PFSK-1 (cell line): ENCODE measurements at regions not wholly inside any gene's neighbourhood (a gene's known extent, or its start where the extent isn't known, plus 50 kb on each side); places are given as distances from the start of the nearest gene placed in this dataset.

Source experiments
- FOXP2 ChIP-seq: optimal IDR thresholded peaks from 2 replicates; pipeline ENCODE3; 2011; ENCODE audit warnings: borderline replicate concordance, control low read depth, inconsistent platforms; ENCODE audit not compliant: insufficient read depth; ENCODE audit errors: extremely low read length, extremely low read depth
- POLR2AphosphoS5 ChIP-seq: IDR thresholded peaks from 2 replicates; pipeline ENCODE4 v1.6.1; 2012; ENCODE audit warnings: low read depth, mild to moderate bottlenecking, control low read depth, low read length, moderate library complexity
- SIN3A ChIP-seq: IDR thresholded peaks from 2 replicates; pipeline ENCODE4 v1.6.1; 2012; ENCODE audit warnings: mild to moderate bottlenecking, low read length, moderate library complexity, borderline replicate concordance; ENCODE audit not compliant: insufficient read depth
- TAF1 ChIP-seq: IDR thresholded peaks from 2 replicates; pipeline ENCODE4 v1.6.1; 2012; ENCODE audit warnings: low read length, control low read depth, borderline replicate concordance; ENCODE audit not compliant: insufficient read depth
- TF ChIP-seq, protein P1 (sequence below), 2 experiments: IDR thresholded peaks; 2 replicates each; pipeline versions ENCODE4 v1.6.1 to v1.8.0; 2011 to 2012; ENCODE audit warnings: low read depth in 2 of 2, low read length in 2 of 2, control low read depth in 1 of 2, inconsistent platforms in 1 of 2, mild to moderate bottlenecking in 1 of 2, moderate library complexity in 1 of 2; ENCODE audit not compliant: insufficient read depth in 1 of 2

DNA sequence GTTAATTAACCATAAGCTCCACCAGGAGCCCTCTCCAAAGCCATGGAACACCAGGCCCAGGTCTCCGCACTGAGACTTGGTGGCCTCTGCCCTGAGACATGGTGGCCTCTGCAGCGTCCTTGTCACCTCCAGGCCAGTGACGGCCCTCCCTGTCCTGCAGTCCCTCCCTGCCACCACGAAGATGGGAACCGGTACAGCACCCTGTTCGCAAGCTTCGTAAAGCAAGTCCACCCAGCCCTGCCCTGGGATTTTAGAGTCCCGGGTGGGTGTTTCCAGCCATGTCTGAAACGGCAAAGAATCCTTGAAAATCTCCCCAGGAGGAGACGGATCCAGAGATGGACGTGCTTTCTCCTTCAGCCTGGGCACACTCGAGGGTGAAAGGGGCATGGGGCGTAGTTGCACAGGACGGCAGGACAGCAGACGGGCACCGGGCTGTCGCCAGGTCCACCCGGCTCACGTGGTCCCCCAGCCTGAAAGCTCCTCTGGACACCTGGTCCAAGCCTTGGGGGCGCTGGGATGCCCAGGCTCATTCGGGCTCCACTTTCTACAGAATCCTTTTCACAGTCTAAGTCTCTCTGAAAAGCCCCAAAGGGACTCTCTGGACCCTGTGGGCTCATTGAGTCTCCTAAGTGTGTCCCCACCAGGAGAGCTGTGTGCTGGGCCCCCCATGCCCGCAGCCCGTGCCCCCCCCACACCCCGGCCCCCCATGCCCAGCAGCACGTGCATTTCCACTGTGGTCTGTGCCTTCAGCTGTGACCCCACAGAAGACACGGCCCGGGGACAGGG is 456.2 kb downstream of the BRD1 start:
- TF ChIP-seq, protein P1, sequence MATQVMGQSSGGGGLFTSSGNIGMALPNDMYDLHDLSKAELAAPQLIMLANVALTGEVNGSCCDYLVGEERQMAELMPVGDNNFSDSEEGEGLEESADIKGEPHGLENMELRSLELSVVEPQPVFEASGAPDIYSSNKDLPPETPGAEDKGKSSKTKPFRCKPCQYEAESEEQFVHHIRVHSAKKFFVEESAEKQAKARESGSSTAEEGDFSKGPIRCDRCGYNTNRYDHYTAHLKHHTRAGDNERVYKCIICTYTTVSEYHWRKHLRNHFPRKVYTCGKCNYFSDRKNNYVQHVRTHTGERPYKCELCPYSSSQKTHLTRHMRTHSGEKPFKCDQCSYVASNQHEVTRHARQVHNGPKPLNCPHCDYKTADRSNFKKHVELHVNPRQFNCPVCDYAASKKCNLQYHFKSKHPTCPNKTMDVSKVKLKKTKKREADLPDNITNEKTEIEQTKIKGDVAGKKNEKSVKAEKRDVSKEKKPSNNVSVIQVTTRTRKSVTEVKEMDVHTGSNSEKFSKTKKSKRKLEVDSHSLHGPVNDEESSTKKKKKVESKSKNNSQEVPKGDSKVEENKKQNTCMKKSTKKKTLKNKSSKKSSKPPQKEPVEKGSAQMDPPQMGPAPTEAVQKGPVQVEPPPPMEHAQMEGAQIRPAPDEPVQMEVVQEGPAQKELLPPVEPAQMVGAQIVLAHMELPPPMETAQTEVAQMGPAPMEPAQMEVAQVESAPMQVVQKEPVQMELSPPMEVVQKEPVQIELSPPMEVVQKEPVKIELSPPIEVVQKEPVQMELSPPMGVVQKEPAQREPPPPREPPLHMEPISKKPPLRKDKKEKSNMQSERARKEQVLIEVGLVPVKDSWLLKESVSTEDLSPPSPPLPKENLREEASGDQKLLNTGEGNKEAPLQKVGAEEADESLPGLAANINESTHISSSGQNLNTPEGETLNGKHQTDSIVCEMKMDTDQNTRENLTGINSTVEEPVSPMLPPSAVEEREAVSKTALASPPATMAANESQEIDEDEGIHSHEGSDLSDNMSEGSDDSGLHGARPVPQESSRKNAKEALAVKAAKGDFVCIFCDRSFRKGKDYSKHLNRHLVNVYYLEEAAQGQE (IDR thresholded peaks at IDR 0.05; ENCODE audit: insufficient read depth in 1 of 2, low read depth in 2 of 2, low read length in 2 of 2) = no peak
- TF ChIP-seq SIN3A (no peak), POLR2AphosphoS5 (no peak), FOXP2 (no peak), TAF1 (no peak)

- no peak for TF ChIP-seq SIN3A
- no peak for TF ChIP-seq POLR2AphosphoS5
- TF ChIP-seq, protein P1 (IDR thresholded peaks at IDR 0.05; ENCODE audit: insufficient read depth in 1 of 2, low read depth in 2 of 2, low read length in 2 of 2) = no peak
- TF ChIP-seq TAF1 = no peak
- no peak for TF ChIP-seq FOXP2
Measured at GRCh38 chr22:49370627-49371301, 456.9 kb downstream of the BRD1 start.

DNA sequence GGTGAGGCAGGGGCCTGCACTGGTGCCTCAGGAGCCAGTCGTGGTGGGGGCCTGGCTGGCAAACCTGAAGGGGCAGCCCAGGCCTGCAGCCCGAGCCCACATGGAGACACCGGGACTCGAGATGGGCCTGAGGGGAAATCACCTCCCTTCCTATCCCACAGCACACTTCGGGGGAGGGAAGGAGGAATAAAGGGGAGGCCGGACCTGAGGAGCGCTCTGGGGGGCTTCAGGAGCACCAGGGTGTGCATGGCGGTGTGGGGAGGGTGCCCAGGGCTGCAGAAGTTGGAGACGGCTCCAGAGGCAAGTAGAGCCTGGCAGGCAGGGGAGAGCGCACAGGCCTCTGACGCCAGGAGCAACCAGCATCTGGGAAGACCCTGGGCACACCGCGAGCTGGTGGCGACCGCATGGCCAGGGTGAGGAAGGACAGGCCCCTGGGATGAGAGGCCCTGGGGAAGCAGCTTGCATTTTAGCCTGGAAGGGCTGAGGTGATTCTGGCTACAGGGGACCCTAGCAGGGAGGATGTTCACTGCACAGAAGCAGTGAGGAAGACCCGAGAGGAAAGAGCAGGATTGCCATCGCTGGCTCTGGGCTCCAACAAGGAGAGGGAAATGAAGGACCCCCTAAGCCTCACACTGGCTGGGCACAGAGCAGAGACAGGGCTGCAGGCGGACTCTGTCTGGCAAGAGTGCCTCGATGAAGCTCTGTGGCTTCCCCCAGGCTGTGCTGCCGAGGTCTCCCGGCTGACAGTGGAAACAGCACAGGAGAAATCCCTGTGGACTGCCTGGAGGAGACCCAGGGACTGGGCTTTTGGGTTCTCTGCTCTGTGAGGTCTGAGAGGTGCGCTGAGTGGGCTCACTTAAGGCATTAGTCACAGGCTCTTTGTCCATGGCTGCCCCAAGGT is 457.7 kb downstream of the BRD1 start:
- TF ChIP-seq TAF1 (no peak), FOXP2 (no peak), POLR2AphosphoS5 (no peak), SIN3A (no peak)
- TF ChIP-seq, protein P1 (IDR thresholded peaks at IDR 0.05; ENCODE audit: insufficient read depth in 1 of 2, low read depth in 2 of 2, low read length in 2 of 2) = no peak

DNA sequence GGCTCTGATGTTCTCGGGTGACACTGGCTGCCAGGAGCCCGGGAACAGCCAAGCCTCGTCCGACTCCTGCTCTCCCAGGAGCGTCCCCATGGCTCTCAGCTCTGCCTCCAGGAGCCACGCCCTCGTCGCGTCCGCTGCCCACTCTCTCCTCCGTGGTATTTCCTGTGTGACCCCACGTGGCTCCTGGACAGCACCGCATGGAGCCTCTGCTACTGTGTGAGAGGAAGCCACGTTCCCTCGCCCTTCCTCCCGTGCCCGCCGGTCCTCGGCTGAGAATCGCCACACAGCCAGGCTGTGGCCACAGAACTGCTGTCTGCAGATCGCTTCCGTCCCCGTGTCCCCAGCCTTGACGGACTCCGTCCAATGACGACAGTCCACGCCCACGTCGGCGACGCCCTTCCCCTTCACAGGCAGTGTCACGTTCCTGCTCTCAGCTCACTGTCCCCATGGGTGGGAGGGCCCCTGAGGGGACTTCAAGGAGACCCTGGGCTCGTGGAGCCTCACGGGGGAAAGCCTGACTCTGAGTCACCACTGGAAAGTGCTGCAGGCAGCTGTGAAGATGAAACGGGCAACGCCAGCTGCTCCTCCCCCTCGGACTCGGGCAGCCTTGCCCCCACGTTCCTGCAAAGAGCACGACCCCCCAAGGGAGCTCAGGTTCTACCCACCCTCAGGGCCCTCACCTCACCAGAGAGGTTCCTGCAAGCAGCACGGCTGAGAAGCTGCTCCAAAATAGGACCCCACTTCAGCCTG is 458.5 kb downstream of the BRD1 start:
- TF ChIP-seq POLR2AphosphoS5 = no peak
- TF ChIP-seq FOXP2 = no peak
- no peak for TF ChIP-seq TAF1
- TF ChIP-seq, protein P1 (IDR thresholded peaks at IDR 0.05; ENCODE audit: insufficient read depth in 1 of 2, low read depth in 2 of 2, low read length in 2 of 2) = no peak
- TF ChIP-seq SIN3A = no peak
